SK-N-SH treated with all-trans-retinoic acid at 6 μM for 48 hours (cell line): ENCODE measurements at regions not wholly inside any gene's neighbourhood (a gene's known extent, or its start where the extent isn't known, plus 50 kb on each side); places are given as distances from the start of the nearest gene placed in this dataset.

Source experiments
- SNAI2 ChIP-seq: fragments of 250-450 bp; sonication (Bioruptor Pico); IDR thresholded peaks from 2 replicates; pipeline ENCODE4 v1.5.0; 2020; ENCODE audit warnings: mild to moderate bottlenecking, moderate library complexity
- TSHZ2 ChIP-seq: fragments of 250-450 bp; sonication (Bioruptor Pico); IDR thresholded peaks from 2 replicates; pipeline ENCODE4 v1.5.0; 2020; ENCODE audit warnings: mild to moderate bottlenecking, moderate library complexity
- ZC3H10 ChIP-seq: fragments of 250-450 bp; sonication (Bioruptor Pico); IDR thresholded peaks from 2 replicates; pipeline ENCODE4 v1.5.1; 2021; ENCODE audit warnings: mild to moderate bottlenecking, moderate library complexity
- TF ChIP-seq, protein P1 (sequence below): fragments of 250-450 bp; sonication (Bioruptor Pico); IDR thresholded peaks from 2 replicates; pipeline ENCODE4 v1.8.0; 2020; ENCODE audit warnings: mild to moderate bottlenecking, moderate library complexity, borderline replicate concordance

GRCh38 chr12:24328261-24328660 lies 378.8 kb upstream of the SOX5 start:
- TF ChIP-seq TSHZ2 (CRISPR knock-in tag) = no peak
- TF ChIP-seq SNAI2 (CRISPR knock-in tag) = no peak
- no peak for TF ChIP-seq ZC3H10 (CRISPR knock-in tag)
- TF ChIP-seq, protein P1, sequence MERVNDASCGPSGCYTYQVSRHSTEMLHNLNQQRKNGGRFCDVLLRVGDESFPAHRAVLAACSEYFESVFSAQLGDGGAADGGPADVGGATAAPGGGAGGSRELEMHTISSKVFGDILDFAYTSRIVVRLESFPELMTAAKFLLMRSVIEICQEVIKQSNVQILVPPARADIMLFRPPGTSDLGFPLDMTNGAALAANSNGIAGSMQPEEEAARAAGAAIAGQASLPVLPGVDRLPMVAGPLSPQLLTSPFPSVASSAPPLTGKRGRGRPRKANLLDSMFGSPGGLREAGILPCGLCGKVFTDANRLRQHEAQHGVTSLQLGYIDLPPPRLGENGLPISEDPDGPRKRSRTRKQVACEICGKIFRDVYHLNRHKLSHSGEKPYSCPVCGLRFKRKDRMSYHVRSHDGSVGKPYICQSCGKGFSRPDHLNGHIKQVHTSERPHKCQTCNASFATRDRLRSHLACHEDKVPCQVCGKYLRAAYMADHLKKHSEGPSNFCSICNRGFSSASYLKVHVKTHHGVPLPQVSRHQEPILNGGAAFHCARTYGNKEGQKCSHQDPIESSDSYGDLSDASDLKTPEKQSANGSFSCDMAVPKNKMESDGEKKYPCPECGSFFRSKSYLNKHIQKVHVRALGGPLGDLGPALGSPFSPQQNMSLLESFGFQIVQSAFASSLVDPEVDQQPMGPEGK (CRISPR knock-in tag) = no peak
